HFFc6 (cell line): ENCODE measurements at regions not wholly inside any gene's neighbourhood (a gene's known extent, or its start where the extent isn't known, plus 50 kb on each side); places are given as distances from the start of the nearest gene placed in this dataset.

ENCODE experiments used
- DNase-seq: peaks from one replicate; pipeline ENCODE4 v3.0.0-alpha.2; 2018
- H3K27ac Mint-ChIP-seq: 2 replicates; pipeline ENCODE4 v1.8.0; 2020; ENCODE audit warnings: mild to moderate bottlenecking, mixed read lengths
- H3K27me3 Mint-ChIP-seq: 2 replicates; pipeline ENCODE4 v1.8.0; 2021; ENCODE audit warnings: mild to moderate bottlenecking, moderate library complexity, mixed read lengths; ENCODE audit not compliant: insufficient read depth
- H3K36me3 Mint-ChIP-seq: 2 replicates; pipeline ENCODE4 v1.8.0; 2021; ENCODE audit warnings: low read depth, mixed read lengths
- H3K4me1 Mint-ChIP-seq: 2 replicates; pipeline ENCODE4 v1.8.0; 2020; ENCODE audit warnings: low read depth, mixed read lengths
- H3K4me3 Mint-ChIP-seq: 2 replicates; pipeline ENCODE4 v1.8.0; 2020; ENCODE audit warnings: mild to moderate bottlenecking, moderate library complexity, mixed read lengths
- H3K9me3 Mint-ChIP-seq: 2 replicates; pipeline ENCODE4 v1.8.0; 2020; ENCODE audit warnings: mild to moderate bottlenecking, mixed read lengths
- CTCF ChIP-seq: fragments of 200-600 bp; sonication (generic); IDR thresholded peaks from 2 replicates; pipeline ENCODE4 v1.5.0; 2021; ENCODE audit warnings: antibody characterized with exemption, mild to moderate bottlenecking

GRCh38 chr2:215601990-215602721, 166.3 kb upstream of the FN1 start:
- H3K27ac Mint-ChIP-seq, result peak overlapping the region; percentile 39; the same call in 1 of the 2 replicates
- peak; percentile 61 for DNase-seq
- H3K36me3 Mint-ChIP-seq, result peaks cover 16% of the 10 kb centered on the region
- H3K27me3 Mint-ChIP-seq, result peaks cover 5% of the 10 kb centered on the region; the same call in 1 of the 2 replicates
- H3K4me1 Mint-ChIP-seq, result peaks cover 69% of the 10 kb centered on the region
- peak overlapping the region; percentile 9 for H3K4me3 Mint-ChIP-seq
- no peak for TF ChIP-seq CTCF
- H3K9me3 Mint-ChIP-seq, result no peaks in the 10 kb centered on the region; the same call in 1 of the 2 replicates

GRCh38 chr2:215601526-215601925, 165.7 kb upstream of the FN1 start:
- no peak overlapping the region; the same call in 1 of the 2 replicates for H3K4me3 Mint-ChIP-seq

GRCh38 chr2:215598376-215598975, 162.6 kb upstream of the FN1 start:
- Mint-ChIP-seq H3K27ac (peak overlapping the region; percentile 69), H3K9me3 (no peaks in the 10 kb centered on the region; the same call in 1 of the 2 replicates)
- peak; percentile 68 for DNase-seq

More at GRCh38 chr2:215601526-215601925, 165.7 kb upstream of the FN1 start:
- peaks cover 16% of the 10 kb centered on the region for H3K36me3 Mint-ChIP-seq
- no peak overlapping the region for H3K27ac Mint-ChIP-seq
- no peaks in the 10 kb centered on the region; the same call in 1 of the 2 replicates for H3K9me3 Mint-ChIP-seq
- no peak for TF ChIP-seq CTCF
- H3K27me3 Mint-ChIP-seq, result peaks cover 5% of the 10 kb centered on the region; the same call in 1 of the 2 replicates
- peaks cover 70% of the 10 kb centered on the region for H3K4me1 Mint-ChIP-seq
- DNase-seq, result no peak

GRCh38 chr2:215597577-215597976, 161.7 kb upstream of the FN1 start:
- no peak for TF ChIP-seq CTCF
- Mint-ChIP-seq H3K4me3 (no peak overlapping the region), H3K4me1 (peaks cover 72% of the 10 kb centered on the region), H3K27ac (peak overlapping the region; percentile 8), H3K27me3 (peaks cover 2% of the 10 kb centered on the region; the same call in 1 of the 2 replicates), H3K9me3 (no peaks in the 10 kb centered on the region), H3K36me3 (0 out of 2 replicates have a peak, but pooled peaks cover 4% of the 10 kb centered on the region)
- DNase-seq, result no peak

More at GRCh38 chr2:215598376-215598975, 162.6 kb upstream of the FN1 start:
- Mint-ChIP-seq H3K4me1 (peaks cover 81% of the 10 kb centered on the region), H3K27me3 (peaks cover 3% of the 10 kb centered on the region; the same call in 1 of the 2 replicates), H3K4me3 (peak overlapping the region; percentile 45), H3K36me3 (peaks cover 8% of the 10 kb centered on the region)
- no peak for TF ChIP-seq CTCF

GRCh38 chr2:215594766-215595165, 158.9 kb upstream of the FN1 start:
- Mint-ChIP-seq H3K9me3 (no peaks in the 10 kb centered on the region), H3K27ac (no peak overlapping the region), H3K36me3 (0 out of 2 replicates have a peak, but pooled peaks cover 4% of the 10 kb centered on the region), H3K4me1 (peaks cover 69% of the 10 kb centered on the region), H3K4me3 (no peak overlapping the region), H3K27me3 (no peaks in the 10 kb centered on the region)
- no peak for DNase-seq
- TF ChIP-seq CTCF, result no peak
